Stimulated activated naive CD8-positive, alpha-beta T cell treated with anti-CD3 and anti-CD28 coated beads, Interleukin-15, amount 100 ng/mL, for 72 hours (primary cell): ENCODE measurements at regions not wholly inside any gene's neighbourhood (a gene's known extent, or its start where the extent isn't known, plus 50 kb on each side); places are given as distances from the start of the nearest gene placed in this dataset.
"Not testable (repeated sequence)": the region's sequence is repeated elsewhere in the genome, so short reads cannot be mapped to it uniquely, and the experiment has no call there.

ENCODE experiments used
- ATAC-seq: fragments of 150-1000 bp; cut with Tn5 transposase; 2 replicates; pipeline ENCODE4 v1.10.0; 2021; ENCODE audit warnings: mild to moderate bottlenecking, moderate library complexity
- DNase-seq, 2 donors: peaks; one replicate each; pipeline ENCODE4 v3.0.0; 2021 to 2022
- H3K27ac Mint-ChIP-seq, 2 donors: one replicate each; pipeline ENCODE4 v1.8.0; 2022; ENCODE audit warnings: mild to moderate bottlenecking in 2 of 2, mixed read lengths in 2 of 2, moderate library complexity in 2 of 2
- H3K27me3 Mint-ChIP-seq: one replicate; pipeline ENCODE4 v1.8.0; 2022; ENCODE audit warnings: mixed read lengths
- H3K4me1 Mint-ChIP-seq: one replicate; pipeline ENCODE4 v1.8.0; 2022; ENCODE audit warnings: mild to moderate bottlenecking, mixed read lengths
- H3K4me3 Mint-ChIP-seq, 2 donors: one replicate each; pipeline ENCODE4 v1.8.0; 2022; ENCODE audit warnings: mild to moderate bottlenecking in 2 of 2, mixed read lengths in 2 of 2, moderate library complexity in 1 of 2
- H3K9me3 Mint-ChIP-seq, 2 donors: one replicate each; pipeline ENCODE4 v1.8.0; 2022; ENCODE audit warnings: mixed read lengths in 2 of 2

DNA sequence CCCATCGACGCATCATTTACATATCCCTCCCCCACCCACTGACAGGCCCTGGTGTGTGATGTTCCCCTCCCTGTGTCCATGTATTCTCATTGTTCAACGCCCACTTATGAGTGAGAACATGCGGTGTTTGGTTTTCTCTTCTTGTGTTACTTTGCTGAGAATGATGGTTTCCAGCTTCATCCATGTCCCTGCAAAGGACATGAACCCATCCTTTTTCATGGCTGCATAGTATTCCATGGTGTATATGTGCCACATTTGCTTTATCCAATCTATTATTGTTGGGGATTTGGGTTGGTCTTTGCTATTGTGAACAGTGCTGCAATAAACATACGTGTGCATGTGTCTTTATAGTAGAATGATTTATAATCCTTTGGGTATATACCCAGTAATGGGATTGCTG lies 243.3 kb downstream of the TTC6 start:
- H3K4me3 Mint-ChIP-seq, H3K27ac Mint-ChIP-seq, DNase-seq, ATAC-seq, H3K4me1 Mint-ChIP-seq, H3K27me3 Mint-ChIP-seq: not testable (repeated sequence)
- peaks cover 24 to 39% of the 10 kb centered on the region in 2 donors for H3K9me3 Mint-ChIP-seq

DNA sequence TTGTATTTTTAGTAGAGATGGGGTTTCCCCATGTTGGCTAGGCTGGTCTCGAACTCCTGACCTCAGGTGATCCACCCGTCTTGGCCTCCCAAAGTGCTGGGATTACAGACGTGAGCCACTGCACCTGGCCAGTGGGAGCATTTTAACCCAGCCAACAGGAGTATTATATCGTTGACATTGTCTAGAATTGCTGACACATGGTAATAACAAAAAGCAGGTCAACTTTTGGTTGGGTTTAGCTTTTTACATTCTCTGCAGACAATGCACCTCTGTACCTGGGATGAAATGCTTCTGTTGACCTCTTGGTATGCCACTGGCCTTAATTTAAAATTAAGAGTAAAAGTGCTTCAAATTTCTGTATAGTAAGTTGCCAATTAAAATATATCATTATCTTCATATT lies 245.6 kb downstream of the TTC6 start:
- DNase-seq, H3K27ac Mint-ChIP-seq, ATAC-seq, H3K4me3 Mint-ChIP-seq, H3K4me1 Mint-ChIP-seq, H3K27me3 Mint-ChIP-seq: not testable (repeated sequence)
- H3K9me3 Mint-ChIP-seq, result peaks cover 12 to 18% of the 10 kb centered on the region in 2 donors

DNA sequence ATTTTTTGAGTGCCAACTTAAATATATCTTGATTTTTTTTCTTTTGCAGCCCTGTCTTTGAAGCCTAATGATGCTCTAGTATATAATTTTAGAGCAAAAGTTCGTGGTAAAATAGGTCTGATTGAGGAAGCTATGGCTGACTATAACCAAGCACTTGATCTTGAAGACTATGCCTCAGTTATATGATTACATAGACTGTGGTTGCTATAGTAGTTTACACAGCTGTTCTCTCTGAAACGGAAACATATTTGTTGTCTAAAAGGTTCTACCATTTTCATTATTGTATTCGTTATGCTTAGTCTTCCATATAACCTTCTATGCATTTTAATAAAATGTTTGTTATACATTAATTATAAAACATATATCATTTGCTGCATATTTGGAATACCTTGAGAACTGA lies 246.7 kb downstream of the TTC6 start:
- Mint-ChIP-seq H3K4me3 (no peak overlapping the region), H3K27ac (no peak overlapping the region), H3K9me3 (peaks cover 11 to 16% of the 10 kb centered on the region in 2 donors), H3K4me1 (no peaks in the 10 kb centered on the region), H3K27me3 (no peaks in the 10 kb centered on the region)
- ATAC-seq (no peak), DNase-seq (no peak)

DNA sequence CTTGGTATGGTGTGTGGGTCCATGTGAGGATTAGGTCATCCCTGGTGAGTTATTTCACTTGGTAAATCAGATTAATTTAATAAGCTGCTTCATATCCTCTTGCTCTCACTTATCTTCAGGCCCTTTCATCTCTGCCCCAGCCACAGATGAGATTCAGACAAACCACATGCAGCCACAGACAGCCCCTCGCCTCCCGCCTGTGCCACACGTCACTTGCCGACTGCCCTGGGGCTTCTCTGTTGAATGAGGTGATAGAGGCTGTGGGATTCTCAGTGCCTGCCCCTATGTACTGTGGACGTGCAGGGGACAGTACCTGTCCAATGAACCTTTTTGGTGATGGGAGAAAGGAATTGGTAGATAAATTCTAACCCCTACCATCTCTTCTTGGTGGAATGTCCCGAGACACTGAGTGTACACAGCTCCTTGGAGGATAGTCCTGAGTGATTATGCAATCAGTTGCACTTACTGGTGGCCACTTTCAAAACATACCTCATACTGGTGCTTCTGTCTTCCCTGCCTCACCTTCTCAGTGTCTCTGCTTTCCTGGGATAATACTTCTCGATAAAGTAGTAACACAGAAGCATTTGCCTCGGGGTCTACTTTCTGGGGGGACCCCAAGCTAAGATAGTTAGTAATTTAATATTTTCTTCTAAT lies 248.7 kb downstream of the TTC6 start:
- Mint-ChIP-seq H3K27ac (no peak overlapping the region), H3K9me3 (peaks cover 6 to 8% of the 10 kb centered on the region in 2 donors), H3K4me3 (no peak overlapping the region), H3K27me3 (no peaks in the 10 kb centered on the region), H3K4me1 (no peaks in the 10 kb centered on the region)
- no peak for DNase-seq
- no peak for ATAC-seq

DNA sequence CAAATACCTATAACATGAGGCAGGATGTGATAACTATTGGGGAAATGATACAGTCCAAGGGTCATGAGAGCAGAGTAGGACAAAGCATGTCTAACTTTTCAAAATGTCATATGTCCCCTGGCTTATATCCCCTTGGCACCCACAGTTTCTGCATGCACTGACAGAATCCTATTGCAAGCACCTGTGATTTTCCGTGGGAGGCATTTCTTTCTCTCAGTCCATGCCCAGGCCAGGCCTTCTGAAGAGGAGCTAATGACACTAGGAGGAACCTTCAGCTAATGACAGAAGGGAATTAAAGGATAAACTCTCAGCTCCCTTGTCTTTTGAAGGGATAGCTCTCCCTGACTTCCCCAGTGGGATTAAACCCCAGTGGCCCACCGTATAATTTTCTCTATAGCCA lies 249.2 kb downstream of the TTC6 start:
- H3K4me3 Mint-ChIP-seq, result no peak overlapping the region
- no peaks in the 10 kb centered on the region for H3K4me1 Mint-ChIP-seq
- no peaks in the 10 kb centered on the region for H3K27me3 Mint-ChIP-seq
- H3K27ac Mint-ChIP-seq, result no peak overlapping the region
- ATAC-seq (no peak), DNase-seq (no peak)
- H3K9me3 Mint-ChIP-seq, result peaks cover 3% of the 10 kb centered on the region in 2 donors

DNA sequence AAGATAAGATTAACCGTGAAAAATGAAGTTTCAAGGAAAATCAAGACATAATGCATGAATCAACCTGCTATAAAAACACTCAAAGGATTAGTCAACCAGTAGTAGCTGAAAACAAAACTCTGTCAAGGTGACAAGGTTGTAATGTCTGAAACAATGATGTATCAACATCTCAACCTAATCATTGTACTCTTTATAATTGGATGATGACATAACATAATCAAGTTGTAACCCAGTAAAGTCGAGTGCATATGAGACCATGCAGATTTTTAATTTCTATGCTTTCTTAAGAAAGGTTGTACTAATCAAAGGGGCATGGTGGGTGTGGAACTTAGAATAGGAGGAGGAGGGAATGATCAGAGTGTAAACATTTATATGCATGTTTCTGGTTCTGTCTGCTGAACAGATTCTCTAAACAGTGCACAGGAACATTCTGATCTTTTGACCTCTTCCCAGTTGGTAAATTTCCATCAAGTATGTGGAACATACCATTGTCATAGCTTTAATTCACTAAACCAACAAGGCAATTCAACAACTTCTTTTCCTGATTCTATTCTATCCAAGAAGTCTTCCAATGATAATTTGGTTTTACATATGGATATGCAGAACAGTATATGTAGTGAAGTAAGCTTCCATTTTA lies 253.7 kb downstream of the TTC6 start:
- Mint-ChIP-seq H3K27me3 (no peaks in the 10 kb centered on the region), H3K4me3 (no peak overlapping the region), H3K27ac (peak overlapping the region in 1 of 2 donors; percentile 70), H3K9me3 (no peaks in the 10 kb centered on the region), H3K4me1 (no peaks in the 10 kb centered on the region)
- no peak for ATAC-seq
- no peak for DNase-seq

DNA sequence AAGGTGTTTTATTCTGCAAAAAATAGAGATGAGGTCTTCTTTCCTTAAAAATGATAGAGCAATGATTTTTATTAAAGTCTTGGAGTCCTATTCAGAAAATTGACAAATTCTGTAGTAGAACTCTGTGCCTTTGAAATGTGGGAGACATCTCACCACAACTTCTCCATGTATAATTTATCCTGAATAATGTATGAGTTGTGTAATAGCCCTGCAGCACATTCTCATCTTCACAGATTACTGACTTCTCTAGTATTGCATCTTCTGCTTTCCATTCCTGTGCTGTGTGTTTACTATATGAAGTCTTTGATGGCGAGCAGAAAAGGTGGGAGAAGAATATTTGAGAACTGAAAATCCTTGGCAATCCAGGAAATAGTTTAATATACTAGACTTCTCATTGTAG lies 255.6 kb downstream of the TTC6 start:
- no peak overlapping the region for H3K4me3 Mint-ChIP-seq
- ATAC-seq (no peak), DNase-seq (no peak)
- H3K9me3 Mint-ChIP-seq, result no peaks in the 10 kb centered on the region
- no peaks in the 10 kb centered on the region for H3K27me3 Mint-ChIP-seq
- H3K4me1 Mint-ChIP-seq, result no peaks in the 10 kb centered on the region
- H3K27ac Mint-ChIP-seq, result no peak overlapping the region

DNA sequence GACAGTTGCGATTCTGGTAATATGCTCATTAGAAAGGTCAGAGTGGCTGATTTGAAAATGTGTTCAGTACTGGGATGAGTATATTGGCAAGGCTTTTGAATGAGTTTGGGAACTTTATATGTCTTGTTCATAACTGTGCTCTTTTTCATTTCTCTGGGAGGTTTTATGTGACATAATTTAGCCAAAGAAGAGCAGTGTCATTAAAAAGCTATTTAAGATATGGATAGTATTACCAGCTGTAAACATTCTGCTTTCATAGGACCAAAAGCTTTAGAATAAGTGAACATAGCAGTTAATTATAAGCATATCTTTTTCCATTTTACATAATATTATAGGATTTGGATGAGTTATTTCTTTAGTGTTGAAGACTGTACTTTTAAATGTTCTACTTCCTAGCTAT lies 260.4 kb downstream of the TTC6 start:
- ATAC-seq, result no peak
- Mint-ChIP-seq H3K27ac (no peak overlapping the region), H3K9me3 (no peaks in the 10 kb centered on the region), H3K27me3 (peaks cover 7% of the 10 kb centered on the region), H3K4me3 (no peak overlapping the region), H3K4me1 (no peaks in the 10 kb centered on the region)
- no peak for DNase-seq

DNA sequence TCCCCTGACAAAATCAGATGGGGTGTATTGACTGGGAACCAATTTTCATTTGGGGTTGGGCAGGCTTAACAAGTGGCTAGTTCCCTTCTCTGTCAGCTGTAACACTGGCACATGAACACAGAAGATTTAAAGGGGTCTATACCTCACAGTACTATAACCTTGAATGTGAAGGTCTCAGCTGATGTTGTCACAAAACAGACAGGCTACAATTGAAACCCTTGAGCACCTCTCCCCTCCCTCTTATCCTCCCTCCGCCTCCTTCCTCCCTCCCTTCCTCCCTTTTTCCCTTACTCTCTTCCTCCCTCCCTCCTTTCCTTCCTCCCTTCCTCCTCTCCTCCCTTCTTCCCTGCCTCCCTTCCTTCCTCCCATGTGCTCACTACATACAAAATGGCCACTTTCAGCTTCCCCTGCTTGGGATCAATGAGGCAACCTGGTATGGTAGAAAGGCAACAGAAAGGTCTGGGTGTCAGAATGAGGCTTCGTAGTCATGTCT lies 262.4 kb downstream of the TTC6 start:
- H3K27ac Mint-ChIP-seq, result no peak overlapping the region
- H3K4me1 Mint-ChIP-seq, result no peaks in the 10 kb centered on the region
- no peaks in the 10 kb centered on the region for H3K9me3 Mint-ChIP-seq
- ATAC-seq (no peak), DNase-seq (no peak)
- peaks cover 7% of the 10 kb centered on the region for H3K27me3 Mint-ChIP-seq
- no peak overlapping the region for H3K4me3 Mint-ChIP-seq

DNA sequence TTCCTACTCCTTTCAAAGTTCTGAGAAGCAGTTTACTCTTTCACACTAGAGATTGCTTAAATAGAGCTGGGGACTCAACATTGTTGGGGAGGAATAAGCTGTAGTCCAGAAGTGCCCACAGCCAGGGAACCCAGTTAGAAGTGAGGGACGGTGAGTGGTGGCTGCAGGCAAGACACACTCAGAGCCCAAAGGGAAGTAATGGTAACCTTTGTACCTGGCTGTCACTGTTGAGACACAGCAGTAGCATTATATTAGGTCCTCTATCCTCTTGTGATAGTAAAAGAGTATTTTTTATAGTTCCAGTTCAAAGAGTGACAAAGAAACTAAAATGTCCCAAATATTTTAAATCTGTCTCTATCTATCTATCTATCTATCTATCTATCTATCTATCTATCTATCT lies 263.3 kb downstream of the TTC6 start:
- ATAC-seq (no peak), DNase-seq (no peak)
- H3K4me3 Mint-ChIP-seq, result no peak overlapping the region
- H3K9me3 Mint-ChIP-seq, result no peaks in the 10 kb centered on the region
- H3K27ac Mint-ChIP-seq, result no peak overlapping the region
- H3K4me1 Mint-ChIP-seq, result no peaks in the 10 kb centered on the region
- peaks cover 7% of the 10 kb centered on the region for H3K27me3 Mint-ChIP-seq

DNA sequence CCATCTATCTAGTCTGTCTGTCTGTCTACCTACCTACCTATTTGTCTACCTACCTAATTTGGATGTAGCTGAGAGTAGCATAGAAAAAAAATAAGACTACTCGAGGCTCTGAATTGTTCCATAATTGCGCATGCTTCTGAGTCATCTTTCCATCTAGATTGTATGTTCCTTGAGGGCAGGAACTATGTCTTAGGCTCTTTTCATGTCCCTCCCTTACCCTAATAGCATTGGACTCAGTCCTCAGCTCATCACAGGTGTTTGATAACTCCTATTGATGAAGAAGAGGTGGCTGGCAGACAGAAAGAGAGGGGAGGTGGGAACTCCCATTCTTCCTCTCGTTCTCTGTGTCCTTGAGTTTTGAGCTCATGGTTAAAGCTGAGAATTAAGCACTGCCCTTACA lies 263.7 kb downstream of the TTC6 start:
- H3K27me3 Mint-ChIP-seq, result peaks cover 7% of the 10 kb centered on the region
- no peaks in the 10 kb centered on the region for H3K4me1 Mint-ChIP-seq
- no peak for DNase-seq
- no peak for ATAC-seq
- no peaks in the 10 kb centered on the region for H3K9me3 Mint-ChIP-seq
- no peak overlapping the region for H3K27ac Mint-ChIP-seq
- H3K4me3 Mint-ChIP-seq, result no peak overlapping the region

DNA sequence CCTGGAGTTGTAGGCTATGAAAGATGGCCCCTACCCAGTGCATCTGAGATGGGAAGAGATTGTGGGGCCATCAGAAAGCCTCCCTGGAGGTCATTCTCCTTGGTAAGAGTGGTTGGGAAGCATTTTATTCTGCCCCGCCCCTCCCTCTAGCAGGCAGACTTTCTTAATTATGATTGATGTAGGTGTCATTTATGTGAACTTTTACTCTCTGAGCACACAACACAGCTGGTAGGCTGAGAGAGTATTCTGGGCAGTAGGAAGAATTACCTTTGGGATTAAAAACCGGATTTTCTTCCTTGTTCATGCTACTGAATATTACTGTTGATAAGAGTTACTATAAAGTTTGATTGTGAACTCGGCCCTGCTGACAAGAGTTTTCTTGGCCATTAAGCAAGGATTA lies 266.8 kb downstream of the TTC6 start:
- H3K4me1 Mint-ChIP-seq, result no peaks in the 10 kb centered on the region
- H3K27me3 Mint-ChIP-seq, result peaks cover 2% of the 10 kb centered on the region
- H3K9me3 Mint-ChIP-seq, result no peaks in the 10 kb centered on the region
- no peak overlapping the region for H3K27ac Mint-ChIP-seq
- DNase-seq, result no peak
- no peak overlapping the region for H3K4me3 Mint-ChIP-seq
- no peak for ATAC-seq

DNA sequence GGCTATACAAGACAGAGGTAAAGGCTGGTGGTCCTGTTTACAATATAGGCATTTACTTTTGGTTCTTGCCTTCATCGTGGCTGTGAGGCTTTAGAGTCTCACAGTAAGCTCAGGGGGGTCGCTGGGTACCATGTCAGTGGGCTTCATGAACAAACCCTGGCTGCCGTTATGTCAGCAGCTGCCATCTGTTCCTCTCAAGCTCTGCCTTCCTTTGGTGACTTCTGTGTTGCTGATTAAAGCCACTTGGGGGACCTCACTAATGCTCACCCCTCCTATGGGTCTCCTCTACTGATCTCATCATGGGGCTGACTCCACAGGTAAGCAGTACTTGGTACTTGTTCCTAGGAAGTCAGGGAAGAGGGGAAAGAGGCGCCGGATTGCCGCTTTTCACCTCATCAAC lies 268.7 kb downstream of the TTC6 start:
- no peak for DNase-seq
- Mint-ChIP-seq H3K4me3 (no peak overlapping the region), H3K27me3 (peaks cover 6% of the 10 kb centered on the region), H3K4me1 (no peaks in the 10 kb centered on the region), H3K9me3 (no peaks in the 10 kb centered on the region), H3K27ac (no peak overlapping the region)
- no peak for ATAC-seq

DNA sequence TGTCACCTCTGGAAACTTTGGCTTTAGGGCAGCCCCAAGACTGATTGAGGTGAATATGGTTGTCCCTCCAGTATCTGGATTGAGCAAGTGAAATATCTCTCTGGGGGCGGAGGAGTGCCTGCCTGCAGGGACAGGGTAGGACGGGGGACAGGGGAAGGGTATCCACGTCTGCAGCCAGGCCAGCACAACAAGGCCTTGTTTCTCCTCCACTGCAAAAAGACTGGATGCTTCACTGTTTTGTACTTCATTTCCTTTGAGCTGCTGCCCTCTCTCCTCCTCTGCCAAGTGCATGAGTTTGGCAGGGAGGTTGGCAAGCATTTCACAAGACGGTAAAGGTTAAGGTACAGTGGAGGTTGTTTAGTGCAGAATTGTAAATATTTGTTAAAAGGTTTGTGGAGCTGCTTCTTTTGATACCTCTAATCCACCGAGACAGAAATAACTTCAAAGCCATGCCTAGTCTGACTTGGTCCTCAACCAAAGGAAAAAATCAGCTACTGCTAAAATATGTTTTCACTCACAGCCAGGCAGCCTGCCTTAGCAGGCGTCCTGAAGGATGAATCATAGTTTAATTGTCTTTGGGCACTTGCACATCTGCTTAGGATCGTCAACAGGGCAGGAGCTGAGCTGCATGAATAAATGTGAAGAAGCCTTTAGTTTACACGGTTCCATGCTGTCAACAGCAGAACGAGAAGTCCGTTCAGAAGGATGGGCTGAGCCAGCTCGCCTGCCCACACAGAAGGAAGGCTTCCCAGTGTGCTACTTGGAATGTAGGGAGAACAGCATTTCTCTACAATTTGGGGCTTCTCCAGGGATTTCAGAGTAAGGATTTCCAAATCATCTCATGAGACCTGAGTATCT lies 269.7 kb downstream of the TTC6 start:
- DNase-seq (no peak), ATAC-seq (no peak)
- H3K4me1 Mint-ChIP-seq, result no peaks in the 10 kb centered on the region
- no peak overlapping the region for H3K27ac Mint-ChIP-seq
- no peak overlapping the region for H3K4me3 Mint-ChIP-seq
- H3K27me3 Mint-ChIP-seq, result peaks cover 11% of the 10 kb centered on the region
- no peaks in the 10 kb centered on the region for H3K9me3 Mint-ChIP-seq

DNA sequence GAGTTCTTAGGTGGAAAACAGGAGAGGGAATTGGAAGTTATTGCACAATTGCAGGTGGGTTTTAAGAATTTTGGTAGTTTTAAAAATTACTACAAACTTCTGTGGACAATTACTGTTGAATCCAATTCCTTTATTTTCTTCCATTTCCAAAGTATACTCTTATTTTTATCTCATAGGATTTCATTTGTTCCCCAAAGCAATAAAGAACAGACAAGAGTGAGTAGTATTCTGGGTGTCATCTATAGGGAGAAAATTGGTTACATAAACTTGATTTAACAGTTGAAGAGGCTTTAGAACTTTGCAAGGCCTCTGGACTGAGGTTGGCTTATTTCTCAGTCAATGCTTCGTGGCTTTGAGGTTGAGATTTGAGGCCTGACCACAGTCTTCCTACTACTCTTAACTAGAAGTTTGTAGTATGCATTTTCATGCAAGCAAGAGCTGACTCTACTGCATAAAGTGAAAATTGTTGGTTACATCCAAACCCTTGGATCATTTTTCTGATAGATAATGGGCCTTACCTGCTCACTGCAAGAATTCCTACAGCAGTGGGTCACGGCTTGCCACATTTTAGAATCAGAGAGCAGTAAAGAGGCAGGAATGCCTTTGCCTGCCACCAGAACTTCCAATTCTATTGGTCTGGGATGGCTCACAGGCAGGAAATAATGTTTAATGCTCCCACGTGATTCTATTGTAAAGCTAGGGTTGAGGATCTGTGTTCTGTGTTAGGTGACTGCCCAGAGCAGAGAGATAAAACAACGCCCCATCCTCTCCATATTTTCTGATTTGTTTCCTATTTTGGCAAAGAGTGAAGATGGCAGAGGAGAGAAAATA lies 270.5 kb downstream of the TTC6 start:
- H3K27me3 Mint-ChIP-seq, result peaks cover 11% of the 10 kb centered on the region
- H3K4me1 Mint-ChIP-seq, result no peaks in the 10 kb centered on the region
- H3K4me3 Mint-ChIP-seq, result no peak overlapping the region
- H3K9me3 Mint-ChIP-seq, result no peaks in the 10 kb centered on the region
- no peak overlapping the region for H3K27ac Mint-ChIP-seq
- no peak for ATAC-seq
- no peak for DNase-seq
